GM21825 (cell line): ENCODE measurements at regions not wholly inside any gene's neighbourhood (a gene's known extent, or its start where the extent isn't known, plus 50 kb on each side); places are given as distances from the start of the nearest gene placed in this dataset.

Source experiments
- ATAC-seq: cut with Tn5 transposase; IDR thresholded peaks from one replicate; pipeline ENCODE4 v1.9.1; 2021; ENCODE audit warnings: mild to moderate bottlenecking, moderate library complexity; ENCODE audit not compliant: unreplicated experiment

DNA sequence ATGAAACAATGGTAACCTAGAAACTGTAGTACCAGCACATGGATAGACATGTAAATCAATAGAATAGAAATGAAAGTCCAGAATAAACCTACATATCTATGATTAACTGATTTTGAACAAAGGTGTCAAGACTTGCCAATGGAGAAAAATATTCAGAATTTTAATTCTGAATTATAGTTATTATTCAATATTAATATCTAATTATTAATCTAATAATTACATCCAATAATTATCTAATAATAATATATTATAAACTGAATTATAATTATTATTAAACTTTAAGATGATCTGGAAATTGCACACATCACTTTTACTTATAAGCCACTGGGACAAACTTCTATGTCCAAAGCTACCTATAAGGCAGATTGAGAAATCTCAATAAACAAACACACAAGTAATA, 1365.2 kb upstream of the ADGRL3 start:
- ATAC-seq = no peak

DNA sequence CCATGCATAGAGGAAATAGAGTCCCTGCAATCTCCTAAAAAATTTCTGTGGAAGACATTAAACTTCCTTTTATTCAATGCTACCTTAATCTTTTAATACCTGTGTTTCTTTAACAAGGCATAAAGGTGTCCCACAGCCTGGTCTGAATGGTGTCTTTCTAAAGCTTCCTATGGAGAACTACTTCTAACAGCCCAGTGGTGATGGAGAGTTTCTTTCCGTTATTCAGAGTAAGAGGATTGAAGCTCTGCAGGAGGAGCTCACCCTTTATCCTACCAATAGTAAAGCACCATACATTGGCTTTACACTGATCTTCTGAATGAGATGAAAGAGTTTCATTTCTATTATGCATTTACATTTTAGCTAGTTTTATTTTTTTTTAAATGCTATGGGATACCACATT, 1362.4 kb upstream of the ADGRL3 start:
- no peak for ATAC-seq

DNA sequence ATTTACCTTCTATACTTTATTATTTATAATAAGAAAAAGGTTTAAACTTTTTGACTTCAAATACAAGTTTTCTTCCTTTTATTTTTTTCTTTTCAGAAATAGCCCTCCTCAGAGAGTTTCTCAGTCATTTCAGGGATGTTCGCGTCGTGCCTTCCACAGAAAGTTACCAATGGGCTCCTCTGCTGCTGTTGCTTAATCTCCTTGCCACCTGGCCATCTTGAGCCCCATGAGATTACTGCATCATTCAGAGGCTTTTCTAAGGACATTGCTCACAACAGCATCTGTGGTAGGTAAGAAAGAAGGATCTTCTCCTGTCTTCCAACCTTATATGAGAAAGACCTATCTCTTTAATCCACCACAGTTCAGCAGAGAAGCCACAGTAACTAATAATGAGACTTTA, 1361.9 kb upstream of the ADGRL3 start:
- ATAC-seq = no peak

DNA sequence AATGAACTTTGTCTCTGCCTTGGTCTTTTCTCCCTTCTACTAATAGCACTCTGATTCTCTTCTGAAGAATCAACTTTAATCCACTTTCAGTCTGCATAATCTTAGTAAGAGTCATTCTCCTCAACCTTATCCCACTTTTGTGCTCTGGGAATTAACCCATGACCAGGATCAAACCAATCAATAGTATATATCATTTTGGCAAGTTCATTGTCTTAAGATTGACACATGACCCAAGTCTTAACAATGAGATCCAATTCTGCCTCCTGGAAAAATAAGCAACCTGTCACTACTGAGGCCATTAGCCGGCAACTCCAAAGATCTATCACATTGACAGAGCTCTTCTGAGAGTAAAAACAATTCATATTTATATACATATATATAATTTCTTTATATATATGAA, 1358.4 kb upstream of the ADGRL3 start:
- no peak for ATAC-seq

DNA sequence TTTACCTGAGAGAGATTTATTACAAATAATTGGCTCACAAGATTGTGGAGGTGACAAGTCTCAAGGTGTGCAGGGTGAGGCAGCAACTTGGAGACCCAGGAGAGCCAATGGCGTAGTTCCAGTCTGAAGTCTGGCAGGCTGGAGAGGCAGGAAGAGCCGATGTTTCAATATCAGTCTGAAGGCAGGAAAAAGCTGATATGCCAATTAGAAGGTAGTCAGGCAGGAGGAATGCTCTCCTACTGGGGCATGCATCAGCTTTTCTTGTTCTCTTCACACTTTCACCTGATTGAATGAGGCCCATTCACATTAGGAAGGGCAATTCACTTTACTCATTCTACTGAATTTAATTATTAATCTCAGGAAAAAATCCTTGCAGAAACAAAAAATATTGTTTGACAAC, 1351.7 kb upstream of the ADGRL3 start:
- ATAC-seq = no peak

DNA sequence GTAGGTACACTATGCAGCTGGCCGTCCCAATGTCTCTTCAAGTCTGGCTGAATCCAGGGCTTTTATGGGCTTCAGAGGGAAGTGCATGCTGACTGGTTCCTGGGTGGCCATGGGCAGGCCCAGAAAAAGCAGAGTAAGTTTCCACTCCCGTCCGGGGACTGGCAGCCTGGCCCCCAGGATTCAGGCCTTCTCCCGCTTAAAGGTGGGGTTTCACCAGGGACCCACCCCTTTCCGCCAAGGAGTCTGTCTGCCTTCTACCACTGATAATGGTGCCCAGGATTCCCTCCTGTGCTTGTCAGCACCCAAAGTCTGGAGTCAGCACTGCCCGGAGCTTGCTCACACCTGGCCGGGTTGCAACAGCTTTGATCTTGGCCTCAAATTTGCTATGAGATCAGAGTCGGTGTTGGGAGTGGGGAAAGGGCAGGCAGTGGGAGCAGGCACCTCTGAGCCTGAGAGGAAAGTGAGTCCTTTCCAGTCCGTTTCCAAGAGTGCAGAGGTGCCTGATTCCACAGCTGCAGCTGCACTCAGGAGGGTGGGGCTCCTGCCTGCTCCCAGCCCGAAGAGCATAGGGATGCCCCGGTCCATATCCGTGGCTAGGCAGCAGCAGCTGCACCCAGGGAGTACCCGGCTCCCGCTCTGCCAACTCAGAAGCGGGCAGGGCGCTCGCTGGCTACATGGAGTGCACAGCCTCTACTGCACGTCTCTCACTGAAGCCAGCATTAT, 1344.3 kb upstream of the ADGRL3 start:
- ATAC-seq = no peak

DNA sequence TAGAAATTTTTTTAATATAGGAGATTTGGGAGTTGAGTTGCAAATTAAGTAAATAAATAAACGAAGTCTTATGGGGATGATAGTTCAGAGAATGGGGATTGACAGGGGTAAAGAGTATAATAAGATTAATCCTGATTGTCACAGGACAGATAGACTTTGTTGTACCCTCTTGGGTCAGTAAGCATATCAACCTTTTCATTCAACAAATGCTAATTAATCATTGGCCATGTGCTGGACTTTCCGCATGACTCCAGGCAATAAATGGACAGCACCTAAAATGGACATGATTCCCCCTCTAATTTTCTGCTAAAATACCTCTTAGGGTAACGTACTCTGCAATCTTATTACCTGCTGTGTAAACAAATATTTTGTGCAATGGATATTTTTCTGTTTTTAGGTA, 1331.1 kb upstream of the ADGRL3 start:
- no peak for ATAC-seq

DNA sequence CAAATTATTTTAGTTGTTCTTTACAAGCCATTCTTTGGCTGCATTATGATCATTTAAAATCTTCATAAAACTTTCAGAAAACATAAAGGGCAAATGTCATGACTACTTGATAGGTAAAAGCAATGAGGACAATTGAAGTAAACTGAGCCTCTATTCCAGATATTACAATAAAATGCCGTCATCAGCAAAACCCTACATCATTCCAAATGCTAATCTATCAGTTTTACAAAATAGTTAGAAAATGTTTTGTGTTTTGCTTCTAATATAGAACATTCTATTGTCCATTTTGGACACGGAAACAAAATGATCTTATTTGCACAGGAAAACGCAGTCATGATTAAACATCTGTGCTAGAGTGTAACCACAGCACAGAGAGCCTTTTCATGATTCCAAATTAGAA, 1330.6 kb upstream of the ADGRL3 start:
- no peak for ATAC-seq

DNA sequence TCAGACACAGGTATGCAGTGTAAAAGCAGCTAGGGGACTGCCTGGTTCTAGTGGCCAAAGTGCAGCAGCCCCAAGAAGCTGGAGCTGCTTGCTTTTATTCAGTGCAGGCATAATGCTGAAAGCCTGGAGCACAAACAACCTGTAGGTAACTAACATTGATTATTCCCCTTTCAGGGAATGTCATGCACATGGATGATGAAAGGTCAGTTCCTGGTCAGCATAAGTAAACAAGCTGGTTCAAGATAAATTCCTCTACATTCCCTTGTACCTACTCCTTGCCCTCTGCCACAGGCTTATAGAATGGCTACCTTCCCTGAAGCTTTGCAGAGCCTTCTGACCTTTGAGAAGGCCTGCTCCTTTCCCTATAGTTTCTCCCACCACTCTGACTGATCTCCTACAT, 1318.5 kb upstream of the ADGRL3 start:
- no peak for ATAC-seq

DNA sequence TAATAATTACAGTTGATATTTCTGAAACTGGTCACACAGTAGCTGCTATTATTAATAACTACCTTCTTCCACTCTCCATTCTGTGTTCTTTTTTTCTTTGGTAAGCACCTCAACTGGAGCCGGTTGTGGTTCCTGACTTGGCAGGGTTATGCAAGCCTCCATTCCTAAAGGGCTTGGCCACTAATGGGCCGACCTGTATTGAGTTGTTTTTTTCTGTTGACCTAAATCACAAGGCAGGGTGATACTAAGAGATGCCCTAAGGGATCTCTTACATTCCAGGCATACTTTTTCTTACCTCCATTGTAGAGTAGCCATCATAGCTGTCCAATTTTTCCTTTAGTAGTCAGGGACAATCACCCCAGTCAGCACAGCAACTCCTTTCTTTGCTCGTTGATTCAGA, 1295.8 kb upstream of the ADGRL3 start:
- ATAC-seq = no peak

DNA sequence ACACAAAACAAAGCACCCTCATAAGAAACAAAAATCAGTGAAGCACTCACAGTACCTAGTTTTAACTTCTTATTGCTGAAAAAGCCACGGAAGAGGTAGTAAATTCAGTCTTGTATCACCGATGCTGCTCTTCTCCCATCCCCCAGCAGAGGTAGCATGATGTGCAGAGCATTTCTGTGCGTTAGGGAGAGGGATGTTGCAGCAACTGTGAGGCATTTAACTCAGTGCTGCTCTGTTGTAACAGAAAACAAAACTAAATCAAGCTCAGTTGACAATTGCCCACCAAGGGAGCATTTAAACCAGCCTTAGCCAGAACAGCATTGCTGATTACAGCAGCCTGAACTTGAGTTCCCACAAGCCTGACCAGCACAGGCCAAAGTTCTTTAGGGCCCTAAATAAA, 1279.7 kb upstream of the ADGRL3 start:
- ATAC-seq = no peak

DNA sequence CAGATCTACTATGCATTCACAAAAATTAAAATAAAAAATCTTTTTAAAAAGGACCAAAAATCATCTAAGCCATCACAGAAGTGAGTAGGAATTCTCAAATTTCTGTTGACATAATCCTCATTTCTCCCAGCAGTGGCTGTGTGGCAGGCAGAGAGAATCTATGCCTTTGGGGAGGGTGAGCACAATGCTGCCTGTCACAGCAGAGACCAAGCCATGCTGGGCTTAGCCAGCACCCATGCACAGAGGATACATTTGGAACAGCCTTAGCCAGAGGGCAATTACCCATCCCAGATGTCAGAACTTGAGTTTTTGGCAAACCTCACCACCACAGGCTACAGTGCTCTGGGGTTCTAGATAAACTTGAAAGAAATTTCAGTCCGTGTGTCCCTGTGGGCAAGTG, 1274.8 kb upstream of the ADGRL3 start:
- ATAC-seq = no peak

DNA sequence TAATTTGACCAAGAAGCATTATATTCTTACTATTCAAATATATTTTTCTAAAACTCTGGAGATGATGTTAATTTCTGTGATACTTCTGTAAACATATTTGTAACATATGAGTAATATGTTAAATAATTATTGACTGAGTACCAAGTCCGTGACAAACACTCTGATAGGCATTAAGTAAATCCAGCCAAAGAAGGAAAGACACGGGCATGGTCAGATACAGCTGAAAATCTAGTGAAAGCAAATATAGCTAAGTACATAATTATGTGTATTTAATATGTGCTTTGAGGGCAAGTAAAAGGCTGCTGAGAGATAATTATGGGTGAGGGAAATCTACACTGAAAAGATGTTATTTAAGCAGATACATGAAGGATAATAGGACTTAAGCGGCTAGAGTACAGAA, 1263.6 kb upstream of the ADGRL3 start:
- no peak for ATAC-seq

DNA sequence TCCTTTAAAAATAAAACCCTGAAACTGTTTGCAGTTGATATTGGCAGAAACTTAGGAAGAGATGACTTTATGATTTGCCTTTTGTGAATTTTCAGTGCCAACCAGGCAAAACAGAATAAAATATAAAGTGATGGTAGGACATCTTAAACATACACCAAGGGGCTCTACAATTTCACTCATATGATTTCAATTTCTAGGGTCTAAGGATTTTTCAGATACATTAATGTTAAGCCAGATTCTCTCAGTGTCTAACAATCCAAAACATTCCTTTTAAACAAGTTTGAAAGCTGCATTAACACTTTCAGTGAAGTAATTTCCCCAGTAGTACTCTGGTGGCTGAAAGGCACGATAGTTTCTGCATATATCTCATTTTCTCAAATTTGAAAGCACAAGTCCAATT, 1262.0 kb upstream of the ADGRL3 start:
- ATAC-seq = no peak

DNA sequence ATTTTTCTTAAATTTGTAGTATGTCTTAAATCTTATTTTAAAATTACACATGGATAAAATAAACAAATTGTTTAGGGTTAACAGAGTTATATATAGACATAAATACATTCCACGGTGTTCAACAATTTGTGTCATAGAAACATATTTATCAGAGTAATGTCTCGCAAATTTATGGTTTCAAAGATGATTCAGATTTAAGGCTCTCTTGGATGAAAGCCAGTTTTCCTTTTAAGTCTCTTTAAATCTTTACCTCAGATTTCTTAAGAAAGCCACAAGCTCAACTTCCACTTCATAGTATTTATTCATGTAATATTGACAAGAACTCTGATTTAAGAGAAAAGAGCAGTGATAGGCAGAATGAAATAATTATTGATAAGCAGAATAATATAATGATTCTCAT, 1254.8 kb upstream of the ADGRL3 start:
- no peak for ATAC-seq

DNA sequence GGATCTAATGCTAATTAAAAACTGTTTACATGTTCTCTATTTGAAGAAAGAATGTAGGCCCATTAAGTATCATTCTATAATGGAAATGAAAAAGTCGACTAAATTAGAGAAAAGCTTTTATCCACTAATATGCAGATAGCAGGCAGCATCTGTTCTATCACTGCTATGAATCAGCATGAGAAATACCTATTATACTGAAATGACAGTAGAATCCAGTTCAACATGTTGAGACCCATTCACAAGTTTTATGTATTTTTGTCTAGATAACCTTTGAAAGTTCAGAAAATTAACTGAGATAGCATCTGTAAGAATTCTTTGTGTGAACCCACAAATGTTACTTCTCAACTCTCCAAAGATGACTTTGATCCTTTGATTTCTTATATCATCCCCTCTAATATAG, 1254.4 kb upstream of the ADGRL3 start:
- no peak for ATAC-seq

DNA sequence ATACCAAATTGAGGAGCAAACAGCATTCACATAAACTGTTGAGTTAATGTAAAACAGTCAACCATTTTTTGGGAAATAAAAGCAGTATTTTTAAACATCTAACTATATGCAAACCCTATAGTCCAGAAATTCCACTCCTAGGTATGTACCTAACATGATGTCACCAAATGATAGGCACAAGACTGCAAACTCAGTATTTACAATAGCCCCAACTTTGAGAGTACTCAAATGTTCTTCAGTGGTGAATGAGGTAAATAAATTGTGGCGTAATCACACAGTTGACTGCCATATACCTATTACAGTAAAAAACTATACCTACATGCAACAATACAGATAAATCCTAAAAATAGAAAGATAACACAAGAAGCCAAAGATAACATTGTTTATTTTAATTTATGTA, 1243.8 kb upstream of the ADGRL3 start:
- no peak for ATAC-seq

DNA sequence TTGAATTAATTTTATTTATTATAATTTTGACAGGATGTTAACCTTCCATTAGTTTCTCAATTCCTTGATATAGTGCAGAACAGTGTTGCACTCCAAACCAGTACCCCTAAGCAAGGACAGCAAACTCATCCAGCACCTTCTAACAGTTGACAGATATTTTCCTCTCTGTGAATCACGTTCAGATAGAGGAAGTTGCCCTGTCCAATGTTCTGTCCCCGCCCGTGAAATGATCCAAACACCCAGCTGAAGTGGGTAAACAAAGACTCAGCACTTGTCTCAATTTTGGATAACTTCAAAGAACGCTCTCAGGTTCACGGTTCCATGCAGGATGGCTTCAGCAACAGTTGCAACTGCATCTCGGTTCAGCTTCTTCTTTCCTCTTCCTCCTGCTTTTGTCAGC, 1240.0 kb upstream of the ADGRL3 start:
- ATAC-seq = no peak

DNA sequence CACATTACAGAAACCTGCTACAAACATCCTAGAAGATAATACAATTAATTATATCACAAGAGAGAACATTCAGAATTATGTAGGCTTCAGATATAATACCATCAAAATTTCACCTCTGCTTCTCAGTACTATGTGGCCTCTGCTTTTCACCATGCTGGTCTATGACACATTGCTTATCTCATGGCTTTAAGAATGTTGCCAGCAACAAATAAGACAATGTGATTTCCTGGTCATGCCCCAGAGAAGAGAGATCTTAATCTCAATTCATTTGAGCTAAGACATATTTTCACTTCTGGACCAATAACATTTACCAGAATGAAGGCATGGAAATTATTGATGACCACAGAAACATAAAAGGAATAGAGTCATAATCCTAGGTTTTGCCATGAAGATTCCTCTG, 1233.4 kb upstream of the ADGRL3 start:
- ATAC-seq = no peak

DNA sequence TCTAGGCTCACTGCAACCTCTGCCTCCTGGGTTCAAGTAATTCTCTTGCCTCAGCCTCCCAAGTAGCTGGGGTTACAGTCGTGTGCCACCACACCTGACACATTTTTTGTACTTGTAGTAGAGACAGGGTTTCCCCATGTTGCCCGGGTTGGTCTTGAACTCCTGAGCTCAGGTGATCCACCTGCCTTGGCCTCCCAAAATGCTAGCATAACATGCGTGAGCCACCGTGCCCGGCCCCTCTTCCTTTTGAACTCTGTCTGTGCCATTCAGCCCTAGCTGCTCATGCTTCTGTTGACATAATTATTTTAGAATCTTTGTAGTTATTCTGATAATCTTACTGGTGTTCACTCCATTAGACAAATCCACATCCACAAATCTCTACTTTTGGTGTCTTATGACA, 1231.3 kb upstream of the ADGRL3 start:
- ATAC-seq = no peak

DNA sequence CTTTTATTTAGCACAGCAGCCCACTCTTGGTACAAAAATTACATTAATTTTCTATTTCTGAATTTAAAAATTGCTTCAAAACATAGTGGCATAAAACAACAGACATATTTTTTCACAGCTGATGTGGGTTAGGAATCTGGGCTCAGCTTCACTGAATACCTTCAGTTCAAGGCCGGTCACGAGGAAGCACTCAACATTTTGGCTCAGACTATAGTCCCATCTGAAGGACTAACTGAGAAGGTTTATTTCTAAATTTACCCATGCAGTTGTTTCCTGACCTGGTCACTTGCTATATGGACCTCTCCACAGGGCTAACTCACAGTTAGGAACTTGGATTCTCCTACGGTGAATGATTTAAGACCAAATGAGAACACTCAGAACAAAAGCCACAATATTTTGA, 1230.2 kb upstream of the ADGRL3 start:
- ATAC-seq = no peak

DNA sequence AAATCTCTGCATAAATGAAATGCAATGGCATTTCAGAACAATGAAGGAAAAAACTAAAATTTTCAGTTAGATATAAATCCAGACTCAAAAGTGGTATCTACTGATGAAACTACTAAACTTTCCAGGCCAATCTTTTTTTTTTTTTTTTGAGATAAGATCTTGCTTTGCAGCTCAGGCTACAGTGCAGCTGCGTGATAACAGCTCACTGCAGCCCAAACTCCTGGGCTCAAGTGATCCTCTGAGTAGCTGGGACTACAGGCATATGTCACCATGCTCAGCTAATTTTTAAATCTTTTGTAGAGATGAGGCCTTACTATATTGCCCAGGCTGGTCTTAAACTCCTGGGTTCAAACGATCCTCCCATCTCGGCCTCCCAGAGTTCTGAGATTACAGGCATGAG, 1228.2 kb upstream of the ADGRL3 start:
- no peak for ATAC-seq

DNA sequence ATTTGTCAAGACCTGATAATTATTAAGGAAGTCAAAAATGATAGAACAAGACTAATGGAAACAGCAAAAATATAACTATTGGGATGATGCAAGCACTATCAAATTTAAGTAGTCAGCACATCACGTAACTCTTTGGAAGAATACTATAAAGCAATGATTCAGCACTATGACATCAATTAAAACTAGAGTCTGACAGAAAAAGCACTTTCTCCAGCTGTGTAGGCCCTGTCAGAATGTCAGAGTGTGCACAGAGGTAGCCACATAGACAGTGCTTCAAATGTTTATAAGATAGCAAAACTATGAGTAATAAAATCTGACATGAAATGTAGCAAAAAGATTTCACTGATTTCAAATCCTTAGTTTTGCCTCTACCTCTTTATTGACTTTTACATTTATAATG, 1226.6 kb upstream of the ADGRL3 start:
- ATAC-seq = no peak

DNA sequence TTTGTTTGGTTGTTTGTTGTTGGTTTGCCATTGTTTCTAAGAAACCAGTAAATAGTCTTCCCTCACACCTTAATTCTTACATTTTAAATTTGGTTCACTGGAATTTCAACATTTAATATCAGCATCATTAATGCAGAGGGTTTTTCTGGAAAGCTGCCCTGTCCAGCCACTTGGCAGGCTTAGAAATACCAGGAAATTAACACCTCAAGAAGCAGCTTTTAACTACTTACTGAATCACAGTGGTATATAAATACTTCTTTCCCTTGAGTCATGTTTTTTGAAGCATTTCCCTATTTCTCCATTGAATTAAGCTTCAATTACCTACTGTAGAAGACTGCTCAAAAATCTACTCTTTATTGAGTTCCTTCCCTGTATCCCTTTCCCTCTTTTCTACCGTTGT, 1221.1 kb upstream of the ADGRL3 start:
- no peak for ATAC-seq
